BLaER1 (cell line): ENCODE measurements at regions not wholly inside any gene's neighbourhood (a gene's known extent, or its start where the extent isn't known, plus 50 kb on each side); places are given as distances from the start of the nearest gene placed in this dataset.

Experiments
- H3K27ac ChIP-seq: shearing (Covaris generic); formaldehyde crosslinking; 2 replicates; pipeline ENCODE4 v1.8.1; 2022
- H3K27me3 ChIP-seq: shearing (Covaris generic); formaldehyde crosslinking; 2 replicates; pipeline ENCODE4 v1.8.1; 2022
- H3K36me3 ChIP-seq: shearing (Covaris generic); formaldehyde crosslinking; 2 replicates; pipeline ENCODE4 v1.8.1; 2022
- H3K4me1 ChIP-seq: shearing (Covaris generic); formaldehyde crosslinking; 2 replicates; pipeline ENCODE4 v1.8.1; 2022
- H3K4me2 ChIP-seq: shearing (Covaris generic); formaldehyde crosslinking; 2 replicates; pipeline ENCODE4 v1.8.1; 2022
- H3K4me3 ChIP-seq: shearing (Covaris generic); formaldehyde crosslinking; 2 replicates; pipeline ENCODE4 v1.8.1; 2022
- H3K9ac ChIP-seq: shearing (Covaris generic); formaldehyde crosslinking; 2 replicates; pipeline ENCODE4 v1.8.1; 2022
- H3K9me3 ChIP-seq: shearing (Covaris generic); formaldehyde crosslinking; 2 replicates; pipeline ENCODE4 v1.8.1; 2022
- H4K20me1 ChIP-seq: shearing (Covaris generic); formaldehyde crosslinking; 2 replicates; pipeline ENCODE4 v1.8.1; 2022
- Cebpa-rat ChIP-seq: shearing (Covaris generic); IDR thresholded peaks from 2 replicates; pipeline ENCODE4 v1.8.1; 2022

DNA sequence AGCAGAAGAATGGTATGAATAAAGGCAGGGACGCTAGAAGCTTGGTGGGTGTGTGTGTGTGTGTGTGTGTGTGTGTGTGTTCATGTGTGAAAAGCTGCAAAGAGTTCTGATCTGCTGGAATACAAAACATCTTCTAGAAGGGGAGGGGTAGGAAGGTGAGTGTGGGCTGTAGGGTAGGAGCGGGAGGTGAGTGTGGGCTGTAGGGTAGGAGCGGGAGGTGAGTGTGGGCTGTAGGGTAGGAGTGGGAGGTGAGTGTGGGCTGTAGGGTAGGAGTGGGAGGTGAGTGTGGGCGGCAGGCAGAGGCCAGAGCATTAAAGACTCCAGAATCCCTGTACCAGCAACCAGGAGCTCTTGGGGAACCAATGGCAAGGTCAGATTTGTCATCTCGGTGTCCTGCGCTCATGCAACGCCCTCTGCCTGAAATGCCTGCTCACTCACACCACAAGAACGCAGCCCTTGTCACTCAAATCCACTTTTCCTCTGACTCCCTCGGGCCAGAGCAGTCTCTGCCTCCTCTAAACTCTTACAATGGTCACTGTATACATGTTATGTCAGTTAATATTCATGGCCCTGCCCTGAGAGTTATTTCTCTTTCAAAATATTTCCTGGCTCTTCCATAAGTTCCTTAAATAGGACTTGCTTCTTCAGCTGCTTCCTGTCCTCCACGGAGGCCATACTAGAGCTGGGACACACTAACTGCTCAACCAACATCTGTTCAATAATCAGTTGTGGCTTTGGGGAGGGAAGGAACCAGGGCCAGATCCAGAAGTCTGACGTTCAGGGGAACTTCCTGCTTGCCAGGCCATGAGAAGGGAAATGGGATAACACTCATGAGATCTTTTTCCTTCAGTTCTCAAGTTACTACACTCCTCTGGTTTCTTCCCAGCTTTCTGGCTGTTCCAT is 53.6 kb upstream of the ZNF644 start:
- Histone ChIP-seq H4K20me1 (no peaks in the 10 kb centered on the region), H3K27ac (peak overlapping the region; percentile 53), H3K9me3 (no peaks in the 10 kb centered on the region), H3K4me2 (peak overlapping the region; percentile 59), H3K9ac (no peak overlapping the region), H3K27me3 (no peaks in the 10 kb centered on the region), H3K4me1 (peaks cover 15% of the 10 kb centered on the region), H3K4me3 (no peak overlapping the region), H3K36me3 (no peaks in the 10 kb centered on the region)
- TF ChIP-seq Cebpa-rat, result no peak

DNA sequence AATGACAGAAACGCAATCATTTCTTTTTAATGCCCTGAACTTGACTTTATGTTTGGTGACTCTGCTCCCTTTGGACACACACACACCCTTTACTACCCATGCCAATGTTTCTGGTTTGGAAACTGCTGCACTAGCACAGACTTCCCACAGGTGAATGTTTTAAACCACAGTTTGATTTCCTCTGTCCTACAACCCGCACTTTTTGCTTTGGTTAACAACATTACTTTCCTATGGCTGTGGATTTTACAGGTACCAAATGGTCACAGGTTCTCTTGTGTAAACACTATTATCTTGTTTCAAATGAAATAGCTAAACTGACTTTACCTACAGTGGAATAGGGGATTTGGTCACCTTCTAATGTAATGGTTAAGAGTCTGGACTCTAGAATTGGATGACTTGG is 51.5 kb upstream of the ZNF644 start:
- no peak overlapping the region for H3K4me3 ChIP-seq
- H3K4me2 ChIP-seq, result no peak overlapping the region
- H3K9ac ChIP-seq, result no peak overlapping the region
- no peak overlapping the region for H3K27ac ChIP-seq
- no peaks in the 10 kb centered on the region for H4K20me1 ChIP-seq
- TF ChIP-seq Cebpa-rat, result no peak
- H3K27me3 ChIP-seq, result no peaks in the 10 kb centered on the region
- H3K36me3 ChIP-seq, result no peaks in the 10 kb centered on the region
- peaks cover 15% of the 10 kb centered on the region for H3K4me1 ChIP-seq
- H3K9me3 ChIP-seq, result peaks cover 16% of the 10 kb centered on the region

DNA sequence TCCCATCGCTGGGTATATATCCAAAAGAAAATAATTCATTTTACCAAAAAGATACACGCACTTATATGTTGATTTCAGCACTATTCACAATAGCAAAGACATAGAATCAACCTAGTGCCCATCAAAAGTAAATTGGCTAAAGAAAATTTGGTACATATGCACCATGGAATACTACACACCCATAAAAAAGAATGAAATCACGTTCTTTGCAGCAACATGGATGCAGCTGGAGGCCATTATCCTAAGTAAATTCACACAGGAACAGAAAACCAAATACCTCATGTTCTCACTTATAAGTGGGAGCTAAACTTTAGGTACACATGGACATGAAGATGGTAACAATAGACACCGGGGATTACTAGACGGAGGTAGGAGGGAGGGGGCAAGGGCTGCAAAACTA is 50.0 kb upstream of the ZNF644 start:
- no peak for TF ChIP-seq Cebpa-rat
- no peak overlapping the region for H3K4me3 ChIP-seq
- H3K27ac ChIP-seq, result no peak overlapping the region
- no peaks in the 10 kb centered on the region for H4K20me1 ChIP-seq
- peaks cover 15% of the 10 kb centered on the region for H3K4me1 ChIP-seq
- H3K27me3 ChIP-seq, result no peaks in the 10 kb centered on the region
- H3K36me3 ChIP-seq, result no peaks in the 10 kb centered on the region
- no peak overlapping the region for H3K4me2 ChIP-seq
- H3K9me3 ChIP-seq, result peaks cover 16% of the 10 kb centered on the region
- no peak overlapping the region for H3K9ac ChIP-seq
